Body of pancreas (tissue), 4 donors: ENCODE measurements at regions not wholly inside any gene's neighbourhood (a gene's known extent, or its start where the extent isn't known, plus 50 kb on each side); places are given as distances from the start of the nearest gene placed in this dataset.

Experiments used
- CTCF ChIP-seq, 7 experiments: fragments of 450-650 bp in 4 of 7; fragments of 200-600 bp in 3 of 7; sonication (generic) in 3 of 7; IDR thresholded peaks; one replicate each; pipeline ENCODE4 v1.5.1; 2016 to 2019; ENCODE audit warnings: antibody characterized with exemption in 7 of 7
- POLR2A ChIP-seq, 3 donors: fragments of 450-650 bp; IDR thresholded peaks; one replicate each; pipeline ENCODE4 v1.6.1; 2016; ENCODE audit warnings: antibody characterized with exemption in 3 of 3, mild to moderate bottlenecking in 2 of 3

- TF ChIP-seq CTCF (IDR thresholded peaks at IDR 0.05) (no peak), POLR2A (IDR thresholded peaks at IDR 0.05) (no peak)
Observed at GRCh38 chr7:84642611-84643010, 448.0 kb upstream of the SEMA3A start.
